ENCODE measurements at regions not wholly inside any gene's neighbourhood (a gene's known extent, or its start where the extent isn't known, plus 50 kb on each side); places are given as distances from the start of the nearest gene placed in this dataset.

DNA sequence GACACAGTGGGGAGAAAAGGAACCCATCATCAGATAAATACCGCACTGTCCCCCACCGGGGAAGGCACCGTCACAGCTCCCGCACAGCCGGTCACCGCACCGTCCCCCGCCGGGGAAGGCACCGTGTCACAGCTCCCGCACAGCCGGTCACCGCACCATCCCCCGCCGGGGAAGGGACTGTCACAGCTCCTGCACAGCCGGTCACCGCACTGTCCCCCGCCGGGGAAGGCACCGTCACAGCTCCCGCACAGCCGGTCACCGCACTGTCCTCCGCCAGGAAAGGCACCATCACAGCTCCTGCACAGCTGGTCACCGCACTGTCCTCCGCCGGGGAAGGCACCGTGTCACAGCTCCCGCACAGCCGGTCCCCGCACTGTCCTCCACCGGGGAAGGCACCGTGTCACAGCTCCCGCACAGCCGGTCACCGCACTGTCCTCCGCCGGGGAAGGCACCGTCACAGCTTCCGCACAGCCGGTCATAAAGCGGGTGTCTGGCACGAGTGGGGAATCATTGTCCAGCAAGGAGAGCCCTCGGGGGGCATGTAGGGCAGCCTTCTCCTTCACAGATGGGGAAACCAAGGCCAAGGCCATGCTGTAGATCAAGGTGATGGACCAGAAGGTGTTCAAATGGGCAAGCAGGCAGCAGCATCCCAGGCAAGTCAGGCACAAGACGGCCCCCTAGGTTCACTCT lies 280.1 kb downstream of the NPHP4 start:
- DNase-seq, result no peak

DNA sequence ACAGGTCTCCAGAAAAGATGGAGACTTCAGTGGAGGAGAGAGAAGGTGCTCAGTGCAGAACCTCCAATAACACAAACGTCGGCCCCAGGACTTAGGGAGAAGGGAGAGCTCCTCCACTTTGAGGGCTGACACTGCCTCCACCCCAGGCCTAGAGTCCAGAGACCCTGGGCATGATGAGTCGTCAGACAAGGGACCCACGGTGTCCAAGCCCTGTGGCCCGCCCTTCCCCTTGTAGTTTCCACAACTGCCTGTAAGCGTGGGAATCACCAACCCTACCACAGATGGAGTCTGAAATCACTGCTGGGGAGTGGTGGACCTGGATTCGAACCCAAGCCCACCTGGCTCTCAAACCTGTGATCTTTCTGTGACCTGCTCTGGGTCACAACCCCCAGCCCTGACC lies 281.1 kb downstream of the NPHP4 start:
- no peak for DNase-seq

DNA sequence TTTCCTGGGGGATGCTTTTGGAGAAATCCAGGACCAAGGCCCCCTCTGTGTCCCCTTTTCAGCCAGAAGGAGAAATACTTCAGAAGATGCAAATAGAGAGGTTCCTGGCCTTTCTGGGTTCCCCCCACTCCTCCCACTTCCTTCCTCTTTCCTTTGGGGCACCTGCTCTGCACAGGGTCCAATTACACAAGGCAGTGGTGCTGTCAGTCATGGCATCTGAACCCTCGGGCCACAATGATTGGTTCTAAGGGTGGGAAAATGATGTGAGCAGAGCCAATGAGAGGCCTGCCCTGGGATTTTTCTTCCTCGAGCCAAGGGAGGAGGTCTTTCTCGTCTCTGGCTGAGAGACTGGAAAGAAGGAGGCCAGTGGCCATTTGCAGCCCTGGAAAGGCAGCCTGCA lies 282.2 kb downstream of the NPHP4 start:
- DNase-seq, result no peak

DNA sequence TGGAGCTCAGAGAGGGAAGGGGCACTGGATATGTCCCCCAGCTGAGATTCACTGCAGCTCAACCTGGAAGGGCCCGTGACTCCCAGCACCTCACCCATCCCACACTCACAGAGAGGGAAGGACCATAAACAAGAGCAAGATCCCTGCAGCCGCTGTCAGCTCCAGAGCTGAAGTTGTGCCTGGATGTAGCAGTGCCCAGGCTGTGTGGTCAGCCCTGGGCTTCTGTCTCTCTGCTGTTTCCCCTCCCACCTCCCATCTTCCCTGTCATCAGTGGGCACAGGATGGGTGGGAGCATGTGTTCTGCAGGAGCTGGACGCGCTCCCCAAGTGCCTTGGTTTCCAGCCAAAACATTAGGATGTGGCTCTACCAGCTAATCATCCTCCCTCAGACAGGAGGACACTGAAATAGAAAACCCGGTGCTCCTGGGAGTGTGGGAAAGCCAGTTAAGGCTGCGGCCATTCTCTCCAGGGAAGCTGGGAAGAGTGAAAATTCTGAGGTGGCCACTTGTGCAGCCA lies 282.7 kb downstream of the NPHP4 start:
- no peak for DNase-seq

DNA sequence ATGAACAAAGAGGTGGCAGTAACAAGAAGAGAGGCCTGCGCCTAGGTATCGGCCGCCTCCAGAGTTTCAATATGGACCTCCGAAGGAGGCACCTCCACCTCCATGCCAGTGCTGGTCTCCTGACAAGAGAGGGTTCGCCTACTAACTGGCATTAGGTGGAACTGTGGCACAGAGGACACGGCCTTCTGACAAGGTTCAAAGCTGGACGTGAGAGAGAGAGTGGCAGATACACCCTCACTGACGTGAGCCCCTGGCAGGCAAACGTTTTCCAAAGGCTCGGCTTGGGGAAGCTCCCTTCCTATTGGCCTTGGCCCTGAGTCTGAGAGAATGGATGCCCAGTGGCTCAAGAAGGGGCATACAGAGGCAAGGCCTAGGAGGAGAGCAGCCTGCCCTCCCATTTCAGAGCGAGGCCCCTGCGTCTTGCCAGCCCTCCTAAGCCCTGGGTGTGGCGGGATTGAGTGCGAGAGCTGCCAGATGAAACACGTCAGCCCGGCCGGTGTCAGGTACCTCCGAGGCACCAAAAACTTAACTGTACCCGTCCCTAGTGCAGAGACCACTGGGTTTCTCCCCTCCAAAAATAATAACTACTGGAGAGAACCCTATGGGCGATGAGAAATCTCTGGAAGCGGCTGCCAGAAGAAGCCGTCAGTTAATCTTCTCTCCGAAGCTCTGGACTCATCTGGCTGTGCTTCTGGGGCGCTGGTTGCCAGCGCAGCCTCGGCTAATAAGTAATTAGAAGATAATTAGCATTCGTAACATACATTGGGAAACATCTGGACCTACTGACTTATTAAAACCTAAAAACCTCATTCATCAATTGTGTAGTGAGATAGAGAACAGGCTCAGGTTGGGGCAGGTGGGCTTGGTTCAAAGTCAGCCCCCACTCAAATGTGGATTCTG lies 283.6 kb downstream of the NPHP4 start:
- no peak for DNase-seq

DNA sequence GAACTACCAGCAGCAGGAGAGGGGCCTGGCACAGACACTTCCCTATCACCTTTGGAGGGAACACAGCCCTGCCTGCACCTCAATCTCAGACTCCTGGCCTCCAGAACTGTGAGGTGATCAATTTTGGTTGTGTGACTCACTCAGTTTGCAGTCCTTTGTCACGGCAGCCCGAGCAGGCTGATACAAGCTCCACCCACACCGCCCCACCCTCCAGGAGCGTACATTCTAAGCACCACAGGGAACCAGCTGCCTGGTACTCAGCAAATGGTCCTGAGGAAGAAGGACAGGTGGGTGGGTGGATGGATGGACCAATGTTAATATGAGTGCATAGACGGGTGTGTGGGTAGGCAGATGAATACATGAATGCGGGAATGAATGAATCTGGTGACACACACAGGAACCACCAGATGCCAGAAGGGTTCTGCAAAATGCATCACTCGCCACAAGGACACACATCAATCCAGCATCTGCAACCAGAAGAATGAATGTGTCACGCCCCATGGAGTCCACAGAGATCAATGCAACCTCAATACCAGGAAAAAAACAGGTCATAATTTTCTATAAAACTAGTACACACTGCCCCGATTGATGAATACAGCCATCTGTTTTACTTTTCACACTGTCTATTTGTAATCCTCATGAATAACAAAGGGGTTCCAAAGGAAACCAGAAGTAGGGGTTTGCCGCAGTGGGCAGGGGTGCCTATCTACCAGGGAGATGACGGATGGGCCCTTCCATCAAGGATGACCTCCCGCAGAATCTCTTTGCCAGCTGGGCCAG lies 284.5 kb downstream of the NPHP4 start:
- DNase-seq, result no peak

DNA sequence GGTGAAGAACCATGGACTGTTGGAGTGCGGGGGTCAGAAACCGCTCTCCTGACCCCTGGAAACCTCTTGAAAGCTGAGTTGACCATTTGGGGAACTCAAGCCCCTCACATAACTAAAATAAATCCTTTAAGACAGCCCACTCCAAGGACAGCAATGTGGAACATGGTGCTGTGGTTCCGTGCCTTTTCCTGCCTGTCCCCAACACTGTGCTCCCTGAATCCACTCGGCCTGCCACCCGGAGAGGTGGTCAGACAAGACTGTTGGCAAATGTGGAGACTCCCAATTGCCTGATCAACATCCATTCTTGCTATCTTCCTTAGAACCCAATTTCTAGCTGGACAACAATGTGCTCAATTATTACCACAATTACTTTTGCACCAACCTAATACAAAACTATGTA lies 286.0 kb downstream of the NPHP4 start:
- no peak for DNase-seq

DNA sequence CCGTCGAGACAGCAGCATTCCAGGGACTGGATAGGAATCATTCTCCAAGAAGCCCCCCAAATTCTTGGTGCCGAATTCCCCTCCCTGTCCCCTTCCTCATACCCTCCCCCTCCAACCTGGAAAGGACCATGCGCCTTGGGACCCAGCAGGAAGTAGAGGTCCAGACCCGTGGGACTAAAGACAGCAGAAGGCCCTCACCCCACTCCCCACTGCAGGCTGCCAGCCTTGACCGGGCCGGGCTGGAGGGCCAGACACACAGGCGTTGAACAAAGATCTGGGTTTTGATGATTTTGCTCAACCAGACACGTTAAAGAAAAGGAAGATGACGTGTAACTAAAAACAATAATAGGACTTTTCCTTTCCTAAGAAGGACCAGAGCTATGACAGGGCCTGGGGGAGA lies 286.5 kb downstream of the NPHP4 start:
- no peak for DNase-seq

DNA sequence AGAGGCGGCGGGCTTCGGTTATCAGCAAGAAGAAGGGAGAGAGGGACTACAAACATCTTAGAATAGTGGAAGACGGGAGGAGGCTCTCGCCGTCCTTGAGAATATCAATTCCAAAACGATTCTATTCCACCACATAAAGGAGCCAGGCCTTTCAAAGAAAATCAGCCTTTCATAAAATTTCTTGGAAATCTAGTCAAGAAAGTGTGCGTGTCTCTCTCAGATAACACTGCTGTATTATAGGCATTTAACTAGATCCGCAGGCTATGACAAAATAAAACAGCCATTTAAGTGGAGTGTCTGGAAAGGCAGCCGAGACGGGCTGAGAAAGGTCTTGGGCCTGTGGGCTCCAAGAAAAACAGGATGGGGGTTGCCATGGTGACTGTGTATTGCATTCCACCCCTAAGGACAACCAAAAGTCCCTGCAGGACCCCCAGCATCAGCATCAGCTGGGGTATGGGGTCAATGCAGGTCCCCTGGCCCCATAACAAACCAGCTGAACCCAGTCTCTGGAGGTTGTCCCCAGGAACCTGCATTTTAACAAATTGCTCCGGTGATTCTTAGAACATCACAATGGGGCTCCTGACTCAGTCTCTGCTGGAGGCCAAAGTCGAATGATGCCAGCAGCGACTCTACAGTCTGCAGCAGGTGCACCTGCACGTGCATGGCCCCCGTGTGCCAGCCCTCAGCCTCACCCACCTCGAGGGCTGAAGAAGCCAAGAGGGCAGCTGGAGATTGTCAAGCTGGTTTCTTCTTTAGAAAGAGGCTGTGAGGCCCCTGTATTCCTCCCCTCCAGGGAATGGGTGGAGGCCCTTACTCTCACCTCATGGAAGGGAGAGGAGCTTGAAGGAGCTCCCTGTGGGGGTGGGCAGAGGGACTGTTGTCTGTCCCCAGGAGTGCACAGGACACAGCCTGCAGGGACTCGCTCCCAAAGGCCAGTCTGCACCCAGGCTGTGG lies 287.4 kb downstream of the NPHP4 start:
- DNase-seq, result no peak

DNA sequence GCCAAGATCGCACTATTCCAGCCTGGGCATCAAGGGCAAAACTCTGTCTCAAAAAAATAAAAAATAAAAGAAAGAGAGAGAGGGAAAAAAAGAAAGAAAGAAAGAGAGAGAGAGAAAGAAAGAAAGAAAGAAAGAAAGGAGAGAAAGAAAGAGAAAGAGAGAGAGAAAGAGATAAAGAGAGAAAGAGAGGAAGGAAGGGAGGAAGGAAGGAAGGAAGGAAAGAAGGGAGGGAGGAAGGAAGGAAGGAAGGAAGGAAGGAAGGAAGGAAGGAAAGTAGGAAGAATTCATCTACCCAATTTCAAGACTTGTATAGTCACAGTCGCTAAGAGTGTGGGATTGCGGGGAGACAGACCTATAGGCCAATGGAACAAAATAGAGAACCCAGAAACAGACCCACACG lies 290.6 kb downstream of the NPHP4 start:
- no peak for DNase-seq

DNA sequence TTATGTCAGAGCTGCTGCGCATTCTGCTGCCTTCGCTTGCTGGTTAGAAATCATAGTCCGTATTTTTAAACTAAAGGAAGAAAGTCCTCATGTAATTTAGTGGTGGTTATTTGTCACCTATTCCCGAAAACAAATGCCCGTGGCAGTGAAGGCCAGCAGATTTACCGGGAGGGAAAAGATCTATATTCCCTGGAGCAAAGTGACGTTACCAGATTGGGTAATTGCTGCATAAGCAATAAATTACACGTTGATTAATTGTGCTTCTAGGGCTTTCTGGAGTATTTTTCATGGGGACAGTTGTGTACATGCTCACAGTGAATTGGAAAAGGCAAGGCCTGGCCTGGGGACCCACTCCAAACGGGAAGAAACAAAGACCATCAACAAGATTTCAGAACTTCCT lies 298.7 kb downstream of the NPHP4 start:
- no peak for DNase-seq

DNA sequence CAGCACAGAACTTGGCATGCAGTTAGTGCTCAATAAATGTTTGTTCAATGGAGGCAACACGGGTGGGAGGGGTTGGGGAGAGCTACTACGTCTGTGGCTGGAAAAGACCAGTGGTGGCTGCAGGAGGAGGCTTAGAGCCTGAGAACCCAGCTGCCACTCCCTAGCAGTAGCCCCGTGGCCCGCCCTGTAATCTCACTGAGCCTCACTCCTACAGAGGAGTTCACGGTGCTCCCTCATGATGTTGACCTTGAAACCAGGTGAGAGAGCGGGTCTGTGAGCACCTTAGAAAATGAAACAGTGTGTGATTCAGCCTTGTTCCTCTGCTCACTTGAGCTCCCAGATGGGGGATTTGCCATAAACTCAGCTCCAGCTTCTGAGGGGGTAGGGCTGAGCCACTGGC lies 299.6 kb downstream of the NPHP4 start:
- DNase-seq, result no peak

DNA sequence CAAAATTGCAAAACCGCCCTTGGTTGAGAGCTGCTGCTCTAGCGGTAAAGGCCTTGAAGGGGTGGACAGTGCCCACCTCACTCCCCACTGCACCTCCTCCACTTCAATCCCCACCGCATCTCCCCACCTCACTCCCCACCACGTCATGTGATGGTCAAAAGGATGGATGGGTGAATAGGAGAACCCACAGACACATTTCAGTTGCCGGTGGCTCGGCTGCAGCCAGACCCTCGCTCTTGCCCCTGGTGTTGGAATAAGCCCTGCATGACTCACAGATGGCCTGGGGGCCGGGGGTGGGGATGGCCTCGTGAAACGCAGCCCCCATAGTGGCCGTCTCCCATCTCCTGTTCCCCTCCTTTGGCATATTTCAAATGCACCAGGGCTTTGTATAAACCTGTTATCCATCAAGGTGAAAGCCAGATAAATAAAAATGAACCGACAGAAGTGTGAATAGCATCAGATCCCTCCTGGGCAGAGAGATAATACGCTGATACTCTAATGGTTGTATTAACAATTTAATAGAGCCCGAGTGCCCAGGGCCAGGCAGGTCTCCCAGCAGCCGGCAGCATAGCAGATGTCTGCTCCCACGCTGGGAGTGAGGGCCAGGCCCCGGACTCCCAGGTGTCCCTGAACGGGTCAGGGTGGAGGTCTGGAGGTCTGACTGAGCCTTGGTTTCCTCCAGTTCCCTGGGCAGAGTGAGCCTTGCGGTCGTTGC lies 300.3 kb downstream of the NPHP4 start:
- no peak for DNase-seq

DNA sequence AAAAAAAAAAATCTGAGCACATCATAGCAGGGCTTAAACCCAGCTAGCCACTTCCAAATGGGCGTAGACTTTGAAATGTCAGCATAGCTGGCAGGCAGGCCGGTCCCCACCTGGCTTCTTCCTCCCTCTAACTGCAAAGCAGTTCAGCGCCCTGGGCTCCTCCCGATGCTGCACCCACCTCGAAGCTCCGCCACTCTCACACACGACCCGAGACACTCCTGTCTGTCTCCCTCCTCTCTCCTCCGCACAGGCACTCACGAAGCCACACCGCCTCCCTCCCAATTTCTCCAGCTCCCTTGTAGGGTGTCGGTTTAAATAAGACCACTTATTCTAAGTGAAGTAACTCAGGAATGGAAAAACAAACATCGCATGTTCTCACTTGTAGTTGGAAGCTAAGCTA lies 301.3 kb downstream of the NPHP4 start:
- no peak for DNase-seq

DNA sequence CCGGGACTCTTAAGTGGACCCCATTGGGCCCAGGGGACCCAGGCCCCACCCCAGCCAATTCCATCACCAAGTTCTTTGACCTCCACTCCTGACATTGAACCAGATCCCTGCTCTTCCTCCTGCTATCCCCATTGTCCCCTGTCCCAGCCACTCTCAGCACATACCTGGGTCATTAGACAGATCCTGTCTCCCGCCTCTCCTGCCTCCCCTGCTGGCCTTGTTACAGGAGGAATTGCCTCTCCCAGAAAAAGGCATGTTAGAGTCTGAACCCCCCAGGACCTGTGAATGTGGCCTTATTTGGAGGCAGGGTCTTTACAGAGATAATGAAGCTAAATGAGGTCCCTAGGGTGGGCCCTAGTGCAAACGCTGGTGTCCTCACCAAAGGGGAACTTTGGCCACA lies 301.9 kb downstream of the NPHP4 start:
- DNase-seq, result no peak

DNA sequence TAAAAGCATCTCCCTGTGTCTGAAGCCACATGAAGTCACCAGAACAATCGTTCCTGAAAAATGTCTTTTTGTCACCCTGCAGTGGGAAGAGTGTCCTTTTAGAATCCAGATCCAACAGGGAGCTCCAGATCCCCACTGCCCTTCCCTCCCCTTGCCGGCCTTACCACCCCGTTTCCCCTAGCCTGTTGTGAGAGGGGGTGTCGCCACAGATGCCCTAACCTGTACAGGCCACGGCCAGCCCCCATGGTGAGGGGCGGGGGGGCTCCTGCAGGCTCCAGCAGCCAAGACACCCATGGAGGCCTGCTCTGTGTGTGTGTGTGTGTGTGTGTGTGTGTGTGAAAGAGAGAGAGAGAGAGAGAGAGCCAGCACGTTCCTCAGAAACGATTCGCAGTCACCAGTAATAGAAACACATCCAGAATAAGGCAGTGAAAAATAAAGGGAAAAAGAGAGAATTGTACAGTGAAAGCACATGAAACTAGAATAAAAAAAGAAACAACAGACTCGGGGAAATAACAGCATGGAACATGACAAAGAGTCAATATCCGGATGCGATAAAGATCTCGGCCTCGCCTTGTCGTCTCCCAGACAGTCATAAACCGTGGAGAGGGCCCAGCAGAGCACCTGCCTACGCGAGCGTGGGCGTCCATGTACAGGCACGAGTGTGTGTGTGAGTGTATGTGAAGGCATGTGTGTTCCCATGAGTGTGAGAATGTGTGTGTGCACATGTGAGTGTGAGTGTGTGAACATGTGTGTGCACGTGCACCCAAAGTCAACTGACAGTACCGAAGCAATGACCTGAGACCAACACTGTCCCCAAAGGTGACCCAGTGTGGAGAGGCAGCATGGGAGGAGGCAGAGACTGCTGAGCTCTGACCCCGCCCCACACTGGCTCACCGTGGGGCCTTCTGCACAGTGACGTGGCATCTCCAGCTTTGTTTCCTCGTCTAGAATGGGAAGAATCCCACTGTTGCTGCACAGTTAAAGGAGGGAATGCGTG lies 303.8 kb downstream of the NPHP4 start:
- DNase-seq, result no peak

DNA sequence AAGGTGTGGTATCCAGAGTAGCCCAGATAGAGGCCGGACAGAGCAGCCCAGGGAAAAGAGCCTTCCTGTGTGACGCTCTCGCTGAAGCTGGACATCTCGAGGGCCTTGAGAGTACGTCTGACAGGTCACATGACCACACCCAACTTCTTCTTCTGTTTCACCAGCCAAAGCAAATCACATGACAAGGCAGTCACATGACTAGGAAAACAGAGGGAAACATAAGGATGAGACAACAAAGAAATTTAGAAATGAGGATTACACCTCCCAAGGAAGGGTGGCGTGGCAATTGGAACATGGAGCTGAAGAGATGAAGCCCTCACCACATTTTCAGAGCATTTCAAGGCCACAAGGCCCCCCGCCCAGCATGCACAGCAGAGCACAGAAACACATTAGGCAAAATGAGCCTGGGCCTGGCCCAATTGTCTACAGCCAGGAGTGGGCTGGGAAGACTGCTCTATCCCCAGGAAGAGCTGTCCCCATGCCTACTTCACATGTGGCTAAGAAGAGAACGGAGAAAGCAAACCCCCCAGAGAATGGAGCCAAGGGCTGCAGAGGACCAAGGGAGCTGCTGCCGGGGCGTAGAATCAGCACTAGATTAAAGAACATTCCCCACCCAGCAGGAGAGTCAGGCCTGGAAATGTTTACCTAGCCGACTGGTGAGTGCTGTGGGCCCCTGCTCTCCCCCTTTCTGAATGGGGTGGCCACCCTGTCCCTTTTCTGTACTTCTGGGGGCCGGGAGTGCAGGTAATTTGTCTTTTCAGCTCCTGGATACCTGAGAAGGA lies 305.1 kb downstream of the NPHP4 start:
- DNase-seq, result no peak

DNA sequence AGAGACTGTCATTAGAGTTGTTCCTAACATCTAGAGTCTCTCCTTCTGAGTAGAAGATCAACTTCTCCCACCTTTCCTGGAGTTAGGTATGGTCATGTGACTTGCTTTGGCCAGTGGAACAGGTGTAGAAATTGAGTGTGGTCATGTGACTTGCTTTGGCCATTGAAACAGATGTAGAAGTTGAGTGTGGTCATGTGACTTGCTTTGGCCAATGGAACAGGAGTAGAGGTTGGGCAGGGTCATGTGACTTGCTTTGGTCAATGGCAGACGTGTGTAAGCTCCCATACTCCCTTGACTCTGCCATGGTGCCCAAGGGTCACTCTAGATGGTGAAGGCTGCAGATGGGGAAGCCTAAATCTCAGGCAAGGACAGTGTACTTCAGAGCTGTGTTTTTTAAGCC lies 306.0 kb downstream of the NPHP4 start:
- DNase-seq, result no peak

DNA sequence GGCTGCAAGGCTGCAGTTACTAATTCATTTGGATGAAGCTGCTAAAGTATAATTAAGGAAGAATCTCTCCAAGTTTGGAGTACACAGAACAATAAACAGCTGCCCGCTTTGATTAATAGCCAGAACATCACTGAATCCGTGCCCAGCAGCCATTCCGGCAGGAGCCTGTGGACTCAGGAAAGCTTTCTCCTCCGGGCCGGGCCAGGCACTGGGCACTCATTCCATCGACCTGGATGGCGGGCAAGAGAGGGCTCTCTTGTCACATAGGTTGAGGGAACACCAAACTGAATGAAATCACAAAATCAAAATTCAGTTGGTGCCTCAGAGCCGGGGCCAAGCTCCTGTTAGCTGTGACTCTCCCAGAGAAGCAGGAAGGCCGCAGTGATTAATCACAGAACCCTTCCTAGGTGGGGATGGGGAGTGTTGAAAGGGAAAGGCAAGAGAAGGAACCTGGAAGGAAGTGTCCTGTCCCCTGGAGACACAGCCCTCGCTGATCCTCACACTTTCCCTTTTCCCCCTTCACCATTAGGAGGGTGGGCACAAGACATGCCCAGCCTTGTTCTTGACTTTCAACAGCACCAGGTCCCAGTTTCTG lies 306.7 kb downstream of the NPHP4 start:
- no peak for DNase-seq
